K562 (cell line): ENCODE measurements at regions not wholly inside any gene's neighbourhood (a gene's known extent, or its start where the extent isn't known, plus 50 kb on each side); places are given as distances from the start of the nearest gene placed in this dataset.
"Not testable (repeated sequence)": the region's sequence is repeated elsewhere in the genome, so short reads cannot be mapped to it uniquely, and the experiment has no call there.

ENCODE experiments used
- POLR2A ChIP-seq: fragments of 450-650 bp; conservative IDR thresholded peaks from 2 replicates; pipeline ENCODE4 v1.6.1; 2016
- TF ChIP-seq, protein P1 (sequence below), 2 experiments: fragments of 450-650 bp; conservative IDR thresholded peaks; 2 replicates each; pipeline ENCODE4 v1.6.1; 2017; ENCODE audit warnings: mild to moderate bottlenecking in 2 of 2, moderate library complexity in 2 of 2

DNA sequence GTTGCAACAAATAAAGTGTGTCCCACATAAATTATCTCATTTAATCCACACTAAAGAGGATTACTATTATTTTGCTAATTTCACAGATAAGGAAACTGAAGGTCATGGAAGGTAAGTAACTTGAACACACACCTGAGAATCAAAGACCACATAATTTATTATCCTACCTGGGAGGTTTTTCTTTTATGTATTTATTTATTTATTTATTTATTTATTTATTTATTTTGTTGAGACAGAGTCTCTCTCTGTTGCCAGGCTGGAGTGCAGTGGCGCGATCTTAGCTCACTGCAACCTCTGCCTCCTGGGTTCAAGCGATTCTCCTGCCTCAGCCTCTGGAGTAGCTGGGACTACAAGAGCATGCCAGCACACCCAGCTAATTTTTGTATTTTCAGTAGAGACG lies 1011.4 kb downstream of the VRK1 start:
- TF ChIP-seq, protein P1, sequence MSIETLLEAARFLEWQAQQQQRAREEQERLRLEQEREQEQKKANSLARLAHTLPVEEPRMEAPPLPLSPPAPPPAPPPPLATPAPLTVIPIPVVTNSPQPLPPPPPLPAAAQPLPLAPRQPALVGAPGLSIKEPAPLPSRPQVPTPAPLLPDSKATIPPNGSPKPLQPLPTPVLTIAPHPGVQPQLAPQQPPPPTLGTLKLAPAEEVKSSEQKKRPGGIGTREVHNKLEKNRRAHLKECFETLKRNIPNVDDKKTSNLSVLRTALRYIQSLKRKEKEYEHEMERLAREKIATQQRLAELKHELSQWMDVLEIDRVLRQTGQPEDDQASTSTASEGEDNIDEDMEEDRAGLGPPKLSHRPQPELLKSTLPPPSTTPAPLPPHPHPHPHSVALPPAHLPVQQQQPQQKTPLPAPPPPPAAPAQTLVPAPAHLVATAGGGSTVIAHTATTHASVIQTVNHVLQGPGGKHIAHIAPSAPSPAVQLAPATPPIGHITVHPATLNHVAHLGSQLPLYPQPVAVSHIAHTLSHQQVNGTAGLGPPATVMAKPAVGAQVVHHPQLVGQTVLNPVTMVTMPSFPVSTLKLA (conservative IDR thresholded peaks at IDR 0.05) = not testable (repeated sequence)
- TF ChIP-seq POLR2A = not testable (repeated sequence)
